GM18498 (cell line): ENCODE measurements at regions not wholly inside any gene's neighbourhood (a gene's known extent, or its start where the extent isn't known, plus 50 kb on each side); places are given as distances from the start of the nearest gene placed in this dataset.
A peak's percentile ranks its signal among the peaks of the same experiment; 100 is the strongest.
"Not testable (repeated sequence)": the region's sequence is repeated elsewhere in the genome, so short reads cannot be mapped to it uniquely, and the experiment has no call there.

Experiments
- ATAC-seq: cut with Tn5 transposase; IDR thresholded peaks from one replicate; pipeline ENCODE4 v1.9.1; 2021; ENCODE audit warnings: mild to moderate bottlenecking, moderate library complexity; ENCODE audit not compliant: unreplicated experiment

GRCh38 chr21:14617871-14618270 is 71.8 kb upstream of the SAMSN1 start:
- ATAC-seq = no peak

GRCh38 chr21:14617040-14617393 is 70.9 kb upstream of the SAMSN1 start:
- no peak for ATAC-seq

- ATAC-seq = no peak
Observed at GRCh38 chr21:14616380-14617039, 70.4 kb upstream of the SAMSN1 start.

GRCh38 chr21:14615359-14615974 is 69.4 kb upstream of the SAMSN1 start:
- ATAC-seq = no peak

- ATAC-seq = no peak
Observed at GRCh38 chr21:14614287-14614686, 68.2 kb upstream of the SAMSN1 start.

GRCh38 chr21:14613486-14614224 is 67.5 kb upstream of the SAMSN1 start:
- ATAC-seq = no peak

- not testable (repeated sequence) for ATAC-seq
Observed at GRCh38 chr21:14610119-14610518, 64.0 kb upstream of the SAMSN1 start.

- no peak for ATAC-seq
Observed at GRCh38 chr21:14609274-14609673, 63.2 kb upstream of the SAMSN1 start.

GRCh38 chr21:14607262-14607661 is 61.1 kb upstream of the SAMSN1 start:
- no peak for ATAC-seq

GRCh38 chr21:14603202-14603601 is 57.1 kb upstream of the SAMSN1 start:
- no peak for ATAC-seq

GRCh38 chr21:14602382-14602958 is 56.4 kb upstream of the SAMSN1 start:
- ATAC-seq = peak; percentile 81

GRCh38 chr21:14600569-14601297 is 54.6 kb upstream of the SAMSN1 start:
- ATAC-seq = no peak

GRCh38 chr21:14598065-14598464 is 52.0 kb upstream of the SAMSN1 start:
- no peak for ATAC-seq
